Frontal cortex (tissue), 3 donors: ENCODE measurements at regions not wholly inside any gene's neighbourhood (a gene's known extent, or its start where the extent isn't known, plus 50 kb on each side); places are given as distances from the start of the nearest gene placed in this dataset.
A peak's percentile ranks its signal among the peaks of the same experiment; 100 is the strongest.

Experiments
- DNase-seq, 2 donors: peaks; one replicate each; pipeline ENCODE4 v3.0.0; 2012; ENCODE audit warnings: low spot score in 2 of 2
- FAIRE-seq: peaks from 2 replicates; lab custom pipeline; 2012; peaks lifted over from hg19 to GRCh38; lab: Jason Lieb, UNC
- donor health status: control.
- donor health status: control.
- donor health status: control.

DNA sequence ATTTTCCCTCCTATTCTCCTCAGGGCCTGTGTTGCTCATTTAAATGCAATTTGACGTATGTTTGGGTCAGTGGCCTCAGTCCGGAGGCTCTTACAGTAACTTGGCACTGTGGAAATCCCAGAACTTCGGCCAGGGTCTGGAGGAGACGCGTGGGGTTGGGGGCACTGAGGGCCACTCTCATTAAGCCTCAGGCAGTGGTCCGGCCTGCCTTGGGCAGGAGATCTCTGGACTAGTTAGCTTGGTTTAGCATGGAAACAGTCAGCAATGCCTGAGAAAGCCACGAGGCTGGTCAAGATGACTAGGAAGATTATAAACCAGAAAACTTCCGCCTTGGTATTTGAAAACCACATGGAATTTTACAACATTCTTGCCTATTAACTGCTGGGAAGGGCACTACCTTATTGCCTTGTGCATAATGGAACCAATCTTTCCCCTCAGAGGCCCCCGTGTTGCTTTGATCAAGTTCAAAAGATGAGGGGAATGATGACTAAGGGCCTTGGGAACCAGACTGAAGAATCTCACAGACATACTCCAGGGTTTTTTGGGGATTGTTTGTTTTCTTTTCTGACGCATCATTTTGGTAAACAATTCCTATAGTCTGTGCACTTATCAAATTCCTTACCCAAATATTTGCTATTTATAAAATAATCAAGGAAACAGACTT is 206.0 kb upstream of the PREP start:
- DNase-seq: no peak
- FAIRE-seq: no peak

DNA sequence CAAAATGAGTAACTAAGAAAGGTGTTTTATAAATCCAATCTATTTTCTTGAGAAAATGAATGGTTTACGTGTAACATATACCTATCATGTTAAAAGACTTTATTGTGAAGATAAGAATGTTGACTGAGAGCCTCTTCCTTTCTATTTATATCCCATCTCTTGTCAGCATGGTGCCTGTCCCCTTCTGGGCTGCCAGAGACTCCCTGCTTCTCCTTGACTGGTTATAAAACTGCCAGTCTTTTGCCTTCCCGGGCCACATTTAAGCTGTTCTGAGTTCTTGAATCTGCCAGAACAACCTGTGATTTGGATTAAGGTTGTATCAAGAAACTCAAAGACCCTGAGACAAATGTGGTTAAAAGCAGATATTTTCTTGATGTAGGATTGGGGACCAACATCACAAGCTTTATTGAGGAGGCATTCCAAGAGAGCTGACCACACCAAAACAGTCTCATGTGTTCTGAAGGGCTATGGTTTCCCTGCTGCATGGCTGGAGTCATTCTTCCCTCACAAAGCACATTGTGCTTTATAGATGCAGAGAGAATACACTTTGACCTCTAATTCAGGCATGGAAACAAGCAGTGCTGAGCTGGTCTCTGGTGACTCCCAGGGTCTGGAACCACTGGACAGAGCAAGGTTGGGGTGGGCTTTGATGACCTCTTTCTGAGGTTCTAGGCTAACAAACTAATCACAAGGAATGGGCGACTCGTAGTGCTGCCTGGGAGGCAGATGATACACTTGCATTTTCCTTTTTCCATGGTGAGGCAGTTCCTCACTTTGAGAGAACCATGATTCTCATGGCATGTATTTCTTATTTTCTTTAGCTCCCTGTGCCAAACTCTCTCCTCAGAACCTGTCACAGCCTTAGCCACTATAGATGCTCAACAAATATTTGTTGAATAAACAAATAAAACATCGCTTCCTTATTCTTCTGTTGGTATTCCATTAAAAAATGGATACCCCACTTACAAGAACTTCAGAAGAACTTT is 205.0 kb upstream of the PREP start:
- DNase-seq: no peak
- no peak for FAIRE-seq

DNA sequence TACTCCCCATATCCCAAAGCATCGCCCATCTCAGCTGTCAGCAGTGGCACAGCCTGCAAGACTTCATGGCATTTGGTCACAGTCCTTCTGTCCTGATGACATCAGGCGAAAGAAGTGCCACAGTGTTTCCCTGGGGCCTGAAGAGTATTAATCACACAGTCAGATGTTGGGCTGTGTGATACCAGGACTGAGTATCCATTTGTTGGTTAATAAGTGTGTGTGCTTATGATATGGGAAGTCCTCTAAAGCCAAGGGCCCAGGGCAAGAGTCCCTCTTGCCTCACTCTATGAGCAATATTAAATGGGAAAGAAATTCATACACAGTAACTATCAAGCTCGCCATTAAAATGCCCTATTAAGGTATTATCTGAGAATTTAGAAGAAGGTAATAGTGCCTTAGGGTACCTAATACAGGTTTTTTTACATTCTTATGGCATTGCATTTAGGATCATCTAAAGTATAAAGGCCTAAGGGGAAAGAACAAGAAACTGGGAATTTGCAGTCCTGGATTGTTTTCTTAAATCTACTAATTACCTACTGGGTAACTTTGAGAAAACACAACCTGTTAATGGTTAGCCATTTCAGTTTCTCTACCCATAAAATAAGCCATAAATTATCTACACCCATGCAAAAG is 204.1 kb upstream of the PREP start:
- FAIRE-seq (no peak), DNase-seq (no peak)

DNA sequence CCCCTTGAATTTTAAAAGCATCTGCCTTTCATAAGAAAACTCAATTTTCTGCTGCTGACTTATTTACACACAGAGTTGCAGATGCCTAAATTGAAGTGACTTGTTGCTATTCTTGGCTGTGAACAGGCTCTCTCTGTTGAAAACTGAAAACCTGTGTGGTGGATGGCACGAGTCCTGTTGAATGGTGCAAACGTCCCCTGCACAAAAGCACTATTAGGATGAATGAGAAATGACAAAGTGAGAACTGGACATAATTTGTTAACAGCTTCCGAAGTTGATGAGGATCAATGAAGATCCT is 201.7 kb upstream of the PREP start:
- no peak for FAIRE-seq

DNA sequence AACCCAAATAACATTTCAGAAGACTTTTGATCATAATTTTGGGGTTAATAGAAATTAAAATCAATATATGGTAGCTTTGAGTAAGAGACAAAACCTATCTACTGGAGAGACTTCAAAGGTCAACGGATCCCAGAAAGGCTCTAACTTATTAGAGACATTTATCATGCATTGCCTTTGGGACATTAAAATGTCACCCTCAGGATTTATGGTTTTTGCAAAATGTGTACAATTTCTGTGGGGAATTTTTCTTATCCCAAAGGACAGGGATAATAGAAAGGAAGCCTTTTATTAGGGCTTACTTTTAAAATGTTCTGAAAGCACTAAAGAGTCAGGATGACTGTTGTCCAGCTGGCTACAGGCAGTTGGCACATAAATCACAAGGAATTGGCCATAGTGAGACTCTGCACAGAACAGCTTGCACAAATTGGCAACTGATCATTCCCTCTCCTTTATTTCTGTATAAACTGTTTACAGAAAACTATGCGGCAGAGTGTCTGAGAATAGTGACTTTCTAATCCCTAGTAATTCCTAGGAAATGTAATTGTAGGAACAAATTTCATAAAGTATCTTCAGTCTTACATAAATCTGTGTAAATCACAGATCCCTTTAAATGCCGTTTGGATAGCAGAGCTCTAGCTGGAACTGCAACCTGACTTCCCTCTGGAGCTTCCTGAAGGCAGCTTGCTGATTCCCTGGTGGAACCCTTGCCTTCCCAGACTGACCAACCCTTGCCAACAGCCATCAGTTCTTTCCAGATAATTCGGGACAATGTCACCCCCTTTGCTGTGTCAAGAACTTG is 201.1 kb upstream of the PREP start:
- no peak for DNase-seq

More for the DNA sequence above, 201.7 kb upstream of the PREP start:
- no peak for DNase-seq

DNA sequence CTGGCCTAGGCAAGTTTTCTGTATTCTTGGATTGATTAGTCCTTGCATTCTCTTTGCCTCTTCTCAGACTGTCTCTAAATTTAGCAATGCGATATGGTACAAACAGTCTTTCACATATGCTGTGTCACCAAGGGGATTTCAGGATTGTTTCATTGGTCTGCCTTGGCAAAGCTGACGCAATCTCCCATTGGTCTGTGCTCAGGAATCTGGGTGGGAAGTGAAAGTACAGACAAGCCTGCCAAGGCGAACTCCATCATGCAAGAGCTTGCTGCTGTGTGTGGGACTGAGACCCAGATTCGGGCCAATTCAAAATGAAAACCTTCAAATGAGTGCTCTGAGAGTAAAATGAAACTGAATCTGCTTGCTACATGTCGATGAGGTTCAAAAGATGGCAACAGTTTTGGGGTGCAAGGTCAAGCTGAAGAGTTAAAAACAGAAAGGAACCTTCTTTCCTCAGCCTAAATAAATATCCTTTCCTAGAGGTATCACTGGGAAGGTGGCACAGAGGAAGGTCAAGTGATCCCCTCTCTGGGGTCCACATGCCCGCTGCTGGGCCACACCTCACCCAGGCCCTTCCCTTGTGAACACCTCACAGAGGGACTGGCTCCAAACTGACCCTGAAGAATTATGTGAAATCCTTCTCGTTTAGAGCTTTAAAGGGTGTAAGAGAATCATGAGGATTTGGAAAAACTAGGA is 198.8 kb upstream of the PREP start:
- peak in 1 of 2 donors; percentile 20 for DNase-seq
- FAIRE-seq: no peak

More for the DNA sequence above, 201.1 kb upstream of the PREP start:
- FAIRE-seq: no peak

DNA sequence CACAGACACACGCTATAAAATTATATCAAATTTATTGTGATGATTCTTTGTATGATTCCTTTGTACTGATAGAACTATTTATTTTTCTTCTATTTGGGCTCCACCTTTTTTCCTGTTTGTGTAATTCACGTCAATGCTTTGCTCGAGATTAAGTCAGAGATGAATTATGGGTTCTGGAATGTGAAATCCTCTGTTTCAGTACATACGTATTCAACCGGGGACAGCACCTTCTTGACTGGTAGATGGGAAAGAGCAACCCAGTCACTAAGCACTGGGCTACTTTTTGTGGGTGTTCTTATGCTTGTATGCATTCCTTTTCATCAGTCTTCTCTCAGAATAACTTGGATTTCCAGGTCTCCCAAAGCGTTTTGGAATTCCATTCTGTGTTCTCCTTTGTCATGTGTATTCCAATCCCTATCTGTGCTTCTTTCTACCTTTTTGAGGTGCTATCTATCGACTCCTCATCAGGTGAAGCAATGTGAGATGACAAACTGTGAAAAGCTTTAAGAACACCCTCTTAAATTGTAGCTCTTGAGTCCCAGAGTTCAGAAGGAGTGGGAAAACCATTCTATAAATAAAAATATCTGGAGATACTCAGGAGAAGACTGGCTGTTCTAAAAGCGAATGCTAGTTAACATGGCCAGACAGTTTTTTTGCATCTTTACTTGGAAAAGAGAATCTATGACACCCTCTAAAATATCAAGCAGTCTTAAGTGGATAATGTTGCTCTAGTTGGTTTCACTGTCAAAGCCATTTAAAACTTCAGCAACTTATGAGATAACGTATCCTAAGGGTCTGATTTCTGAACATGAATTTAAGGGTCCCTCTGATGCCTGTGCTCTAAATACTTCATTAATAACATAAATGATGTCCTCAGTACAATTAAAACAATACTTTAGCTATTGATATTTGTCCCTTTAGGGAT is 197.7 kb upstream of the PREP start:
- DNase-seq (no peak), FAIRE-seq (no peak)

DNA sequence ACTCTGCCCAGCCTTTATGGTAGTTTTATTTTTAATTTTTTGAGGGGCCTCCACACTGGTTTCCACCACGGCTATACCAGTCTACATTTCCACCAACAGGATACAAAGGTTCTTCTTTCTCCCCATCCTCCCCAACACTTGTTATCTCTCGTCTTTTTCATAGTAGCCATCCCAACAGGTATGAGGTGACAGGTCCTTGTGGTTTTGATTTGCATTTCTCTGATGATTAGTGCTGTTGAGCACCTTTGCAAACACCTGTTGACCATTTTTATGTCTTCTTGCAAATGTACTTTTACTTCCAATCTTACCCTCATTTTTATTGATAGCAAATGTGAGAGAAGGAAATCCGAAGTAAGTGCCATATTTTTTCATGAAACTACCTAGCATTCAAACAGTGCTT is 195.4 kb upstream of the PREP start:
- FAIRE-seq (no peak), DNase-seq (no peak)

DNA sequence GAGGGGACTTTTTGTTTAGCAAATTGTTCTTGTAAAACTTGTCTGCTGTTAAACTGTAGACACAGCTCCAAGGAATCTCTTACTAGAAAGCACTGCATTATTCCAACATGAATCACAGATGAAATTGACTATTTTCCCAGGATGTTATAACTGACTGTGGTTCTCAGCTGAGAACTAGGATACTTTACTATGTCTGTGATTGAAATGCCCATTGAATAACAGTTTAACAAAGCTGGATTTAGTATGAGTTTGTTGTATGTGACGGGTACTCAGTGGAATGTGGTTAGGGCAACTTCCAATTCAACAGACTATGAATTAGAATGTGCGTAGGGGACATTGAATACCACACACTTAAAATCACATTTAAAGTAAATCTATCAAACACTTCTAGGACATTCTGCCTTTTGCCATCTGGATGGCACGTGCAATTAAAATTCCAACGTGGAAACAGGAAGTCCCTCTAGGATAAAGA is 193.4 kb upstream of the PREP start:
- FAIRE-seq (no peak), DNase-seq (no peak)

DNA sequence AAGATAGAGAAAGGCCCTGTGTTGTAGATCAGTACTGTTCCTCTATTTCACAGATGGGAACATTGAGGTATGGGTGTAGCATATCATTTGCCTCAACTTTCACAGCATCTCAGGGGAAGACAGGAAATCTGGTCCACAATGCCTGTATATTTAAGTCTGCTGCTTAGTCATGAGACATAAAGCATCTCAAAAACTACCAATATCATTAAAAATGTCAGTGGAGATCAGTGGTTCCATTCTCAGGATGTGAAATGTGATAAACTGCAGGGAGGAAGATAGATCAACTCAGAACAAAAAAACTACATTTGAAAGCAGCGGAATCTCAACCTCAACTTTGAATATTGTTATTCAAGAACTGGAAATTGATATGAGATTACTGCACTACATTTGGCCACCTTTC is 192.9 kb upstream of the PREP start:
- DNase-seq: no peak
- FAIRE-seq: no peak

DNA sequence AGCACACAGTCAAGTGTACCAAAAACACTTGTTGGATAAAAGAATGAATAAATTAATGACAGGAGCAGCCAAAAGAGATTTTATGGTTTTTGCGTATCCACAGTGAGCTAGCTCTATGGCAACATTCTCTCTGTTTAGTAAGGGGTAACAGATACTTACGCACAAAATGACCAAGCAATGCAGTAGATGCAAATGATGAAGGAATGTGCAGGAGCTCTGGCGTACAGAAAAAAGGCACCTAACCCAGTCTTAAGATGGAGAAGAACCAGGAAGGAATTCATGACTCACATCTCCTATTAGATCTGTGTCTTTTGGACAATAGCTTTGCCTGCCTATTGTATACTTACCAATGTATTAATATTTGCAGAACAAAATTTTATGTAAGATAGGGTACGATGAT is 191.9 kb upstream of the PREP start:
- FAIRE-seq (no peak), DNase-seq (no peak)

DNA sequence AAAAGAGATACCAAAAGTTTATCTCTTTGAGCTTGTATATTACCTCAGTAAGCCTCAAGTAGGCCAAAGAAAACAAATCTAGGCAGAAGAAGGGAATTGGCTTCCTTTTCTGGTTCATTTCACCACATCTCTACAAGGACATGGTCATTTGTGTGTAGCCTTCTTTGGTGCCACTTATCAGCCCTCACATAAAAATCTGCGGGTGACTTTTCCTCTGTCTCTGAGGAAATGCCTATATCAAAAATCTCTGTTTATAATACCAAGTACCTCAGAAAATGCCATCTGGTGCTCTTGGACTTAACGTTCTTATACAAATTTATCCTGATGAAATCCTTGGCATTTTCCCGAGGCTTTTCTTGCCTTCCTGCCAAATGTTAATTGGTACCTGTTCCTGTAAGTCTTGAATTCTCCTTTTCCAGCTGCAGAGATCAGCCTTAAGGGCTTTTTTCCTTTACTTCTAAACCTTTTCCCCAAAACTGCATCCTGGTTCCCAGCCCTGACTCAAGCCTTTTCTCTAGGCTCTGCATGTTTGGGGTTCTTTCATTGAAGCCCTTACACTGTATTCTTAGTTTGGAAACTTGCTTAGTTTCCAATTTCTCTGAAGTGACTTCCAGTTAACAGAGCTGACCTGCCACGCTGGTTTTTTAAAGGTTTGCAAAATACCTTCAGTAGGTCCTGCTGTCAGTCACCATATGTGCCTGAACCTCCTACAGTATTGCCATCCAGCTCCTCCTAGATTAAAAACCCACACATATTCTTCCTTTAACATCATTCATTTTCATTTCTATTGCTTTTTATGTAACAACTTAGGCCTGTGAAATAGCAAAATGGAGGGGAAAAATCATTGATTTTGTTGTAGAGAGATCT is 191.2 kb upstream of the PREP start:
- FAIRE-seq: no peak
- no peak for DNase-seq

DNA sequence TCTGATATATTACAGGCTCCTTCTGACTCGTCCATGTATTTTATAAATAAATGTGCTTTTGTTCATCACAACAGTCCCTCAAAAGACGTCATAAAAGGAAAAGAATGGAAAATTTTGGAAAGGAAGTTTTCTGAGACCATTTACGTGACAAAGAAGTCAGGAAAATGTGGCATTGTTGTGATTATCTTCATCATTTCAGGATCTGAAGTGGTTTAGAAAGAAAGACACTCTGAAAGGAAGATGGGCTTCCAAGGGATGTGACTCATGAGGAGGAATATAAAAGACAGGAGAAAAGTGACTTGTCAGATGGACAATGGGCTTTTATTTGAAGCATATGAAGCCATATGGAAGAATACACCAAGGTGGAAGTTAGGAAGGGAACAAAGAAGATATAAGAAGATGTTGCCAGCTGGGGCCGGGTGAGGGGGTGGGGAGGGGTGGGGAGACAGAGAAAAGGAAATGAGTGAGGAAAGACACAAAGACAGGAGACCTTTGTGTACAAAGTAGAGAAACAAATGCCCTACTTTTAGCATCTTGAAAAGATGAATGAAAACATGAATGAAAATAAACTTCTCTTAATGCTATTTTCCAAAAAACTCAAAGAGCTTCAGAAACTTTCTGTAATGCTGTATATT is 190.3 kb upstream of the PREP start:
- no peak for FAIRE-seq

DNA sequence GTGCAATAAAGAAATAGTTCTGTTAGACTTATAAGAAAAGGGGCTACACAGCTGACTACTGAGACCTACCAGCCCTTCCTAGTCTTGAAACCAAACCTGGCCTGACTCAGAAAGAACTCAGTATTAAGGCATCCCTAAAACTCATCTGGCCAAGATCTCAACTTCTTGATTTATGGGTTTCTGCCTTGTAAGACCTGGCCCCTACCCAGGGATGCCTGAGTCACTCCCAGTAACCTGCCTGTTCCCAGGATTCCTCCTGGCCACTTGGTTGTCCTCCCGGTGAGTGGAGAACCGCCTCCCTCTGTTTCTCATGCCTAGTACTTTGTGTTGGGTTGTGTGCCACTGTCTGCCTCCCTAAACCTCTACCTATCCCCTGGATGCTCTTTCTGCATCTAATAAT is 189.4 kb upstream of the PREP start:
- FAIRE-seq (no peak), DNase-seq (no peak)

More for the DNA sequence above, 190.3 kb upstream of the PREP start:
- DNase-seq: no peak

DNA sequence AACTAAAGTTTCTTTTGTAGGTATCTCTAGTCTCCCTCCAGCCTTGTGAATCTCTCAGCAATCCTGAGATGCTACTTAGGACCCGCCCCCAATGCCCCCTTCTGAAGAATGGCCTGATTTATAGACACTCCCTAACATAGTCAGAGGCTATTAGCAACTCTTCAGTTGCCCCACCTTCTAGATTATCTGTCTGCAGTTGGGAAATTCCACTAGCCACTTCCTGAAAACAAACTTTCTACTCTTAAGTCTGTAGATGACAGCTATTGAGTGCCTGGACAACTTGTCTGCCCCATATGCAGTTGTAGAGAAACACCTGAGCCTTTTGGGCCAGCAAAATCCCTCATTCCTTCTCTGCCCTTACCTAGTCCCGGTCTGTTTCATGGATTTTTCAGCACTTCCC is 188.2 kb upstream of the PREP start:
- no peak for FAIRE-seq
- no peak for DNase-seq

DNA sequence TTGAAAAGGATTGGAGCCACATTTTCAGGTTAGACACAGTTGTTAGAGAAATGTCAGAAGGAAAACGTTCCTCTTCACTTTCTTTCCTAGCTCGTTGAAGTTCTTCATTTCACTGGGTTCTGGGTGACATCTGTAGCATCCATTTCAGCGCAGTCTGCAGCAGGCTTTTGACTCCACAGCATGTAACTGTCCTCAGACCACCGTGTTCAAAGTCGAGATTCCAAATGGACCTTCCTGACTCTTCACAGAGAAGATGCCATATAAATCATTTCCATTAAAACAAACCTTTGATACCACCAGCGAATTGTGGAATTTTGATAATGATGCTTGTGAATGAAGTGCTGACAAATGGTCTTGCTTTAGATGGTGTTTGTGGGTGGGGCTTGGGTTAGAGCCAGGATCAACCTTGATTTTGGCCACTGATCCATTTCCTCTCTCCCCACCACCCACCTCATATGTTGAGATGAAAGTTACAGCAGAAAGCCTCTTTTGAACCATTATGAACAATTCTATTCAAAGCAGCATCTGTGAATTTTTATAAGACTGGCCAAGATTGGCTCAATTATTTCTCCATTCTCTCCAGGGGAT is 185.3 kb upstream of the PREP start:
- FAIRE-seq: no peak
- no peak for DNase-seq
